Parathyroid adenoma (tissue), 2 donors: ENCODE measurements at regions not wholly inside any gene's neighbourhood (a gene's known extent, or its start where the extent isn't known, plus 50 kb on each side); places are given as distances from the start of the nearest gene placed in this dataset.

ENCODE experiments used
- H2AFZ ChIP-seq: fragments of 300-600 bp; sonication (generic); one replicate; pipeline ENCODE4 v1.7.0; 2017; ENCODE audit warnings: antibody characterized with exemption, mild to moderate bottlenecking
- H3K27ac ChIP-seq: fragments of 300-600 bp; sonication (generic); one replicate; pipeline ENCODE4 v1.7.0; 2017
- H3K27me3 ChIP-seq: fragments of 300-600 bp; sonication (generic); one replicate; pipeline ENCODE4 v1.7.0; 2017; ENCODE audit warnings: low read length; ENCODE audit not compliant: control insufficient read depth, insufficient read depth
- H3K36me3 ChIP-seq: fragments of 300-600 bp; sonication (generic); one replicate; pipeline ENCODE4 v1.7.0; 2017; ENCODE audit warnings: low read length; ENCODE audit not compliant: control insufficient read depth, insufficient read depth
- H3K4me1 ChIP-seq: fragments of 300-600 bp; sonication (generic); one replicate; pipeline ENCODE4 v1.7.0; 2017; ENCODE audit warnings: control low read depth
- H3K4me2 ChIP-seq: fragments of 300-600 bp; sonication (generic); one replicate; pipeline ENCODE4 v1.7.0; 2017; ENCODE audit warnings: low read length
- H3K4me3 ChIP-seq: fragments of 300-600 bp; sonication (generic); one replicate; pipeline ENCODE4 v1.7.0; 2017; ENCODE audit warnings: low read depth, low read length
- H3K79me2 ChIP-seq: fragments of 300-600 bp; sonication (generic); one replicate; pipeline ENCODE4 v1.7.0; 2017; ENCODE audit warnings: control low read depth
- H3K9ac ChIP-seq: fragments of 300-600 bp; sonication (generic); one replicate; pipeline ENCODE4 v1.7.0; 2017; ENCODE audit warnings: mild to moderate bottlenecking
- H3K9me3 ChIP-seq: fragments of 300-600 bp; sonication (generic); one replicate; pipeline ENCODE4 v1.7.0; 2017; ENCODE audit warnings: low read length; ENCODE audit not compliant: control insufficient read depth
- CTCF ChIP-seq: fragments of 300-600 bp; sonication (generic); IDR thresholded peaks from one replicate; pipeline ENCODE4 v1.7.0; 2017; ENCODE audit warnings: antibody characterized with exemption, mild to moderate bottlenecking
- donor health status: primary hyperparathyroidism.

GRCh38 chr21:16061194-16061593, 331.4 kb downstream of the USP25 start:
- TF ChIP-seq CTCF, result no peak
- no peak overlapping the region for H3K9ac ChIP-seq
- H2AFZ ChIP-seq, result no peak overlapping the region
- H3K36me3 ChIP-seq, result peaks cover 2% of the 10 kb centered on the region
- no peaks in the 10 kb centered on the region for H3K4me1 ChIP-seq
- no peaks in the 10 kb centered on the region for H3K27me3 ChIP-seq
- no peak overlapping the region for H3K27ac ChIP-seq
- no peak overlapping the region for H3K4me2 ChIP-seq
- H3K4me3 ChIP-seq, result no peak overlapping the region
- no peaks in the 10 kb centered on the region for H3K9me3 ChIP-seq
- no peaks in the 10 kb centered on the region for H3K79me2 ChIP-seq

GRCh38 chr21:16069178-16070112, 339.7 kb downstream of the USP25 start:
- no peaks in the 10 kb centered on the region for H3K27me3 ChIP-seq
- no peaks in the 10 kb centered on the region for H3K79me2 ChIP-seq
- H3K4me2 ChIP-seq, result no peak overlapping the region
- H3K36me3 ChIP-seq, result no peaks in the 10 kb centered on the region
- no peaks in the 10 kb centered on the region for H3K4me1 ChIP-seq
- H3K27ac ChIP-seq, result no peak overlapping the region
- H3K9me3 ChIP-seq, result no peaks in the 10 kb centered on the region
- H3K9ac ChIP-seq, result no peak overlapping the region
- no peak for TF ChIP-seq CTCF
- no peak overlapping the region for H3K4me3 ChIP-seq
- no peak overlapping the region for H2AFZ ChIP-seq

DNA sequence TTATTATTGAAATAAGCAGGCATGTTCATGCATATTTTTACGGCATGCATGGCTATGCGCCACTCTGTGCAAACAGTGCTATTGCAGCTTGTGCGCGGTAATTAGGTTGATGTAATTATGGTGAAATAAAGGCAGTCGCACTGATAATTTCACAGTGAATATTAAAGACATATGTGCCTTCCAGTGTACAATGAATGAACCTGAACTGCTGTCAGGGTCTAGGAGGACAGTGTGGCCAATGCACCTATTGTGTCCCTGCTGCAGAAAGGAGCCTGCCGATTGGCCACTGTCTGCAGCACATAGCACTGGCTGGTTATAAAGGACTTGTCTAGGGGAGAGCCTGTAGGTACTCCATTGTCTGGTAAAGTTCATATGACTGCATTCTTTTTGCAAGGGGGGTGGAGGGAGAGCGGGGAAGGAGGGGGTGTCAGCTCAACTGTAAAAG, 340.4 kb downstream of the USP25 start:
- no peaks in the 10 kb centered on the region for H3K4me1 ChIP-seq
- no peak overlapping the region for H3K9ac ChIP-seq
- no peak overlapping the region for H3K4me3 ChIP-seq
- no peaks in the 10 kb centered on the region for H3K79me2 ChIP-seq
- no peak overlapping the region for H3K27ac ChIP-seq
- H3K9me3 ChIP-seq, result no peaks in the 10 kb centered on the region
- H3K36me3 ChIP-seq, result no peaks in the 10 kb centered on the region
- H3K27me3 ChIP-seq, result no peaks in the 10 kb centered on the region
- no peak overlapping the region for H2AFZ ChIP-seq
- no peak for TF ChIP-seq CTCF
- H3K4me2 ChIP-seq, result no peak overlapping the region

DNA sequence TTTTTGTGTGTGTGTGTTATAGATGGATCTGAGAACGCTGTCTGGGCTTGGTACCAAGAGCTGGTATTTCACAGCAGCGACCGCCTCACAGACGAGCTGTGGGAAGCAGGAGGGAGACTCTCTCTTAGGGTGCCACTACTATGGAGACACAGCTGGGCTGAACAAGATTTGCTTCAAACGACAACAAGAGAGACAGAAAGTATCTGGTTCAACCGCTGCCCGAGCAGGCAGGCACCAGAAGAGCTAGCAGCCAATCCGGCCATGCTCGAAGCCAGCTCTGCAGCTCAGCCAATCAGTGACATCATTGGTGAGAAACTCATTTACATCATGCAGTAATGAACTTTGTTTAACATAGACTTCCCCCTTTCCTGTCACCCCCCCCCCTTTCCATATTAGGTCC, 341.3 kb downstream of the USP25 start:
- TF ChIP-seq CTCF, result no peak
- H3K9ac ChIP-seq, result no peak overlapping the region

DNA sequence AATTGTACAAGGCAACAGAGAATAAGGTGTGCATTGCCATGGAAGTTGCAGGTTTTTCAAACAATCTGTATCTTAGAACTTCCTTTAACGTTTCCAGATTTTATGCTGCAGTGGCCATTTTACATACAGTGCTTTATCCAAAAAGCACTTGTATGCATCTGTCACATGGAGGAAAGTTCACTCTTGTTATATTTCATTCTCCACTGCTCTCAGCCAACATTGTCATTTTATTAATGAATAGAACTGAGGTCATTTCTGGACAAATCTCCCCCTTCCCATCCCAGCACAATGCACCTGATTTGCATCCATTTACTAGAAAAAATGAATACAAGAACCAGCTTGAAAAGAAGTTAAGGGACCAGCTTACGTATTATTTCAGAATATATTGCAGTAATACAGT, 342.0 kb downstream of the USP25 start:
- Histone ChIP-seq H3K4me1 (no peaks in the 10 kb centered on the region), H3K27ac (no peak overlapping the region), H3K9ac (no peak overlapping the region), H2AFZ (no peak overlapping the region), H3K36me3 (no peaks in the 10 kb centered on the region), H3K4me2 (no peak overlapping the region), H3K9me3 (no peaks in the 10 kb centered on the region), H3K79me2 (no peaks in the 10 kb centered on the region), H3K4me3 (no peak overlapping the region), H3K27me3 (no peaks in the 10 kb centered on the region)
- no peak for TF ChIP-seq CTCF

More for the DNA sequence above, 341.3 kb downstream of the USP25 start:
- Histone ChIP-seq H3K4me1 (no peaks in the 10 kb centered on the region), H3K27ac (no peak overlapping the region), H3K27me3 (no peaks in the 10 kb centered on the region), H3K4me3 (no peak overlapping the region), H2AFZ (no peak overlapping the region), H3K9me3 (no peaks in the 10 kb centered on the region), H3K79me2 (no peaks in the 10 kb centered on the region), H3K36me3 (no peaks in the 10 kb centered on the region), H3K4me2 (no peak overlapping the region)
